A673 (cell line): ENCODE measurements at regions not wholly inside any gene's neighbourhood (a gene's known extent, or its start where the extent isn't known, plus 50 kb on each side); places are given as distances from the start of the nearest gene placed in this dataset.

Experiments
- BruUV-seq: library from RNA; stranded (reverse); fragments of 400-500 nt; replicated peaks from 2 replicates; lab custom pipeline; 2021; lab: Mats Ljungman, UMichigan
- CTCF ChIA-PET: fragments of 300-600 bp; sonication (Branson Sonifier 250); formaldehyde crosslinking; loops from one replicate; lab custom pipeline; 2022; ENCODE audit warnings: antibody characterized with exemption; lab: Charles Lee
- POLR2A ChIA-PET: fragments of 300-600 bp; sonication (Branson Sonifier 250); formaldehyde crosslinking; loops from one replicate; lab custom pipeline; 2022; ENCODE audit warnings: antibody characterized with exemption; ENCODE audit not compliant: low non-redundant PET; lab: Charles Lee
- DNase-seq: peaks from one replicate; pipeline ENCODE4 v3.0.0-alpha.2; 2015; ENCODE audit warnings: low spot score
- H3K27ac ChIP-seq: fragments of 200-600 bp; sonication (generic); 2 replicates; pipeline ENCODE4 v1.5.1; 2016; ENCODE audit warnings: mixed run types, low read depth, mild to moderate bottlenecking, mixed read lengths, antibody characterized with exemption, low read length; ENCODE audit not compliant: poor library complexity, severe bottlenecking
- H3K27me3 ChIP-seq: fragments of 200-600 bp; sonication (generic); replicated peaks from 2 replicates; pipeline ENCODE4 v1.6.1; 2017; ENCODE audit warnings: mixed run types, low read depth, mild to moderate bottlenecking, mixed read lengths, antibody characterized with exemption, low read length; ENCODE audit not compliant: insufficient read depth, poor library complexity
- H3K36me3 ChIP-seq: fragments of 200-600 bp; sonication (generic); 2 replicates; pipeline ENCODE4 v1.6.1; 2016; ENCODE audit warnings: mixed run types, mild to moderate bottlenecking, mixed read lengths, antibody characterized with exemption, low read length; ENCODE audit not compliant: insufficient read depth, poor library complexity, severe bottlenecking
- H3K4me1 ChIP-seq: fragments of 200-600 bp; sonication (generic); 2 replicates; pipeline ENCODE4 v1.6.1; 2017; ENCODE audit warnings: mixed run types, mild to moderate bottlenecking, mixed read lengths, antibody characterized with exemption, low read length; ENCODE audit not compliant: insufficient read depth, poor library complexity, severe bottlenecking
- H3K4me3 ChIP-seq: fragments of 200-600 bp; sonication (generic); 2 replicates; pipeline ENCODE4 v1.5.1; 2016; ENCODE audit warnings: low read depth, mixed run types, mild to moderate bottlenecking, mixed read lengths, low read length; ENCODE audit not compliant: poor library complexity, severe bottlenecking
- H3K9me3 ChIP-seq: fragments of 200-600 bp; sonication (generic); 2 replicates; pipeline ENCODE4 v1.6.1; 2016; ENCODE audit warnings: mixed run types, low read depth, mild to moderate bottlenecking, mixed read lengths, antibody characterized with exemption, low read length; ENCODE audit not compliant: poor library complexity, severe bottlenecking
- CTCF ChIP-seq: fragments of 300-800, 200-600 bp; sonication (generic); conservative IDR thresholded peaks from 2 replicates; pipeline ENCODE4 v1.5.1; 2017; ENCODE audit warnings: low read depth, mild to moderate bottlenecking, antibody characterized with exemption, low read length, moderate library complexity, mixed read lengths
- EZH2 ChIP-seq: fragments of 200-600 bp; sonication (generic); IDR thresholded peaks from 2 replicates; pipeline ENCODE4 v1.6.1; 2017; ENCODE audit warnings: borderline replicate concordance, low read depth, mild to moderate bottlenecking, mixed read lengths, antibody characterized with exemption, low read length; ENCODE audit not compliant: poor library complexity, severe bottlenecking
- intact Hi-C: fragments of 100-400 bp; cut with micrococcal nuclease; formaldehyde crosslinking; loops from one replicate; pipeline ENCODE4 v1.10.0; 2022; ENCODE audit not compliant: unreplicated experiment

- H3K4me3 ChIP-seq = no peak overlapping the region
- TF ChIP-seq CTCF (no peak), EZH2 (no peak)
- H3K9me3 ChIP-seq = no peaks in the 10 kb centered on the region
- H3K4me1 ChIP-seq = no peaks in the 10 kb centered on the region
- no TSS peak for BruUV-seq
- no peaks in the 10 kb centered on the region for H3K36me3 ChIP-seq
- no peak overlapping the region for H3K27ac ChIP-seq
- POLR2A ChIA-PET = no interaction called here
- H3K27me3 ChIP-seq = peaks cover 9% of the 10 kb centered on the region
- CTCF ChIA-PET = no interaction called here
- intact Hi-C loops = no loop called here
- DNase-seq = no peak
Observed at GRCh38 chr4:108450236-108450898, 170.0 kb upstream of the RPL34 start.

GRCh38 chr4:108449129-108449528 is 171.2 kb upstream of the RPL34 start:
- BruUV-seq = no TSS peak
- Histone ChIP-seq H3K9me3 (no peaks in the 10 kb centered on the region), H3K4me1 (no peaks in the 10 kb centered on the region), H3K36me3 (no peaks in the 10 kb centered on the region), H3K4me3 (no peak overlapping the region), H3K27me3 (peaks cover 1% of the 10 kb centered on the region), H3K27ac (no peak overlapping the region)
- ChIA-PET CTCF (interaction anchor here (0.6 kb wide), 1 partner anchor 50 kb away, joined by 4 read pairs; no protein-coding TSS in a partner anchor), POLR2A (no interaction called here)
- intact Hi-C loops = no loop called here
- TF ChIP-seq EZH2 (no peak), CTCF (no peak)
- no peak for DNase-seq

- DNase-seq = no peak
- H3K4me3 ChIP-seq = no peak overlapping the region
- H3K9me3 ChIP-seq = no peaks in the 10 kb centered on the region
- TF ChIP-seq EZH2 (no peak), CTCF (no peak)
- H3K27ac ChIP-seq = no peak overlapping the region
- POLR2A ChIA-PET = no interaction called here
- intact Hi-C loops = no loop called here
- BruUV-seq = no TSS peak
- CTCF ChIA-PET = no interaction called here
- H3K4me1 ChIP-seq = no peaks in the 10 kb centered on the region
- no peaks in the 10 kb centered on the region for H3K27me3 ChIP-seq
- no peaks in the 10 kb centered on the region for H3K36me3 ChIP-seq
Observed at GRCh38 chr4:108446556-108446955, 173.8 kb upstream of the RPL34 start.
